Mononuclear cell (primary cell): ENCODE measurements at regions not wholly inside any gene's neighbourhood (a gene's known extent, or its start where the extent isn't known, plus 50 kb on each side); places are given as distances from the start of the nearest gene placed in this dataset.

ENCODE experiments used
- H3K27me3 ChIP-seq: 2 replicates; pipeline ENCODE4 v1.6.0; 2011; ENCODE audit warnings: low read length, control low read depth; ENCODE audit not compliant: insufficient read depth
- H3K4me1 ChIP-seq: 2 replicates; pipeline ENCODE4 v1.5.1; 2011; ENCODE audit warnings: mild to moderate bottlenecking, low read length, control low read depth; ENCODE audit not compliant: insufficient read depth
- H3K4me3 ChIP-seq: 2 replicates; pipeline ENCODE4 v1.5.1; 2011; ENCODE audit warnings: mild to moderate bottlenecking, low read length, moderate library complexity
- H3K9me3 ChIP-seq: 2 replicates; pipeline ENCODE4 v1.5.1; 2011; ENCODE audit warnings: low read depth, mild to moderate bottlenecking, control low read depth, low read length

DNA sequence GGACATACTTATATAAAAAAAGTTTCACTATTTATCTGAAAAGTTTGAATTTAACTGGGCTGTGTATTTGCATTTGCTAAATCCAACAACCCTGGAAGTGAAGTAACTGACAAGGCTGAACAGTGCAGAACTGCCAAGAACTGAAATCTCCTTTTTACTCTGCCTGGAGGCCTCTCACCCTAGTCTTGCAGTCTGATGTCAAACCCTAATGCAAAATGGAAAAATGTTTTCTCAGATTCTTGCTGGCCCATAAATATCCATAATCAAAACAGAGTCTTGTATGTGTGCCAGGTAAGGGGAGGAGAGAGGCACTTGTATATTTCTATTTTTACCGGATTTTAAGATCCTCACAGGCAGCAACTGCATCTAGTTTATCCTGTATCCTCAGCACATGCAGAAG is 432.7 kb upstream of the KLF4 start:
- H3K27me3 ChIP-seq: no peaks in the 10 kb centered on the region
- peaks cover 6% of the 10 kb centered on the region for H3K4me1 ChIP-seq
- H3K4me3 ChIP-seq: no peak overlapping the region
- no peaks in the 10 kb centered on the region for H3K9me3 ChIP-seq

DNA sequence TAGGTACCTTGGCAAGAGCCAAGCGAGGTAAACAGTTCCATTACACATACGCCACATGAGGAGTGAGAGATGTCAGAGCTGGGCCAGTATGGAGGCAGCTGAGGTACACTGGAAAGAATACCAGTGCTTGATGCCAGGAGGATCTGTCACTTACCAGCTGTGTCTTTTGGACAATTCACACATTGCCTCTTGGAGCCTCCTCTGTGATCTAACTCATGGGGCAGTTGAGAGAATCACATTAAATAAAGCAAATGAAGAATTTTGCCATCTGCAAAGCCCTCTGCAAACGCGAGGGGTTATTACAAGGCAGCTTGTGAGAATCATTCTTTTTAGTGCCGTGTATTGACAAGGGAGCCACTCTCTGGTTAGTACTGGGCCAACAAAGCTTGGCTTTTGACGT is 429.7 kb upstream of the KLF4 start:
- H3K9me3 ChIP-seq: no peaks in the 10 kb centered on the region
- no peaks in the 10 kb centered on the region for H3K4me1 ChIP-seq
- H3K4me3 ChIP-seq: no peak overlapping the region
- no peaks in the 10 kb centered on the region for H3K27me3 ChIP-seq

DNA sequence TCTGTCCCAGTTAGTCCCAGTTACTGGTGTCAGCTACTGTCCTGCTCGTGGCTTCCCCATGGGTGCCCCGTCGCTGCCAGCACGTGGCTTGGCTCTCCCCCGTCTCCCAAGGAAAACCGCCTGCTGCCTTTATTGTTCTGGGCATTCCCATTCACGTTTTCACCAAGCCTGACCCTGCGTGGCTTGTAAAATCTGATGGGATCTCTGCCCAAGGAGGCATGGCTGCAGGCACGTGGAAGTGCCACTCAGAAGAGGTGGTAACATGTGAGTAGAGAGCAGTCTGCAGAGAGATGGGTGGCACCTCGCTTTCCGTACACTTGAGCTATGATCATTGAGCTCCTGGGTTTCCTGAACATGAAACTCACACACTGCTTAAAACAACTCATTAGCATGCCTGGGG is 429.2 kb upstream of the KLF4 start:
- no peak overlapping the region for H3K4me3 ChIP-seq
- no peaks in the 10 kb centered on the region for H3K27me3 ChIP-seq
- H3K4me1 ChIP-seq: no peaks in the 10 kb centered on the region
- no peaks in the 10 kb centered on the region for H3K9me3 ChIP-seq

DNA sequence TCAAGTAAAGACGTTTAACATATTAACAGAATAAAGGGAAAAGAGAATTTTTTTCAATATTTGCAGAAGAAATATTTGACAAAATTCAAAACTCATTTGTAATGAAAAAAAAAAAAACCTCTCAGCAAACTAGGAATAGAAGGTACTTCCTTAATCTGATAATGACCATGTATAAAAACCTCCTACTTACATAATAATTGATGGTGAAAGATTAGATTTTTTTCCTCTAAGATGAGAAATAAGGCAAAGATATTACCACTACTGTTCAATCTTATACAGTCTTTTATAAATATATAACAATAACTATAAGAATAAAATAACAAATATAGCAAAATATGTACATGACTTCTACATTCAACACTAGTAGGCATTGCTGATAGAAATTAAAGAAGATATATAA is 424.6 kb upstream of the KLF4 start:
- Histone ChIP-seq H3K9me3 (no peaks in the 10 kb centered on the region), H3K27me3 (no peaks in the 10 kb centered on the region), H3K4me1 (no peaks in the 10 kb centered on the region), H3K4me3 (no peak overlapping the region)

DNA sequence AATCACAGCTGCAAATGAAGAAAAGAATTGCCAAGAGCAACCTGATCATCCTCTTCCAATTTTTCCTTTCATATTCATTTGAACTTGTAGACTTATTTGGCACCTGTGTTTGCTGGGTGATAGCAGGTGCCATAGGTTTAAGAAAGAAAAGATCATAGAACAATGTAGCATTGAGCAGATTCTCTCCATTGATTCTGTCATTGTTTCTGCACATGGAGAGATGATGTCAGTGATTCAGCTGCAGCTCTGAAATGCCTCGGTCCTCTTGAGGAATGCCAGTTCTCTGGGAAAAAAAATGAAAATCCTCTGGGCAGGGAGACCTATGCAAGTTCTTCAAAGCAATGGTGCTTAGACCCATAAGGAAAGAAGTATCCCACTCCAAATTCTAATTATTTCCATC is 418.1 kb upstream of the KLF4 start:
- Histone ChIP-seq H3K4me1 (peaks cover 22% of the 10 kb centered on the region), H3K9me3 (no peaks in the 10 kb centered on the region), H3K27me3 (no peaks in the 10 kb centered on the region), H3K4me3 (no peak overlapping the region)

DNA sequence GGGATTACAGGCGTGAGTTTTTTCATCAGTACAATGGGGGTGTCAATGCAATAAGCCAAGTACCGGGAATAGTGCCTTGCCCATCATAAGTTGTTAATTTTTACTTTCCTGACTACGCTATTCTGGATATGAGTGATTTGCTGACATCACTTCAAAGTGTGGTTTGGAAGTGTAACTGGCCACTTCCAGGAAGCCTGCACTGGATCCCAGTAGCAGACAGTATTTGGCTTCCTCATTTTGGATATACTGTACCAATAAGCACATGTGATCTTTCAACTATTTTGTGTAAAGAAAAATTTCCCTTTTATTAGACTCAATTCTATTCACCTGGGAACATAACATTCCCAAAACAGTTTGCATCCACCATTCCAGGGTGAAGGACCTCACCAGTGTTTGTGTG is 417.7 kb upstream of the KLF4 start:
- no peak overlapping the region for H3K4me3 ChIP-seq
- H3K27me3 ChIP-seq: no peaks in the 10 kb centered on the region
- H3K9me3 ChIP-seq: no peaks in the 10 kb centered on the region
- H3K4me1 ChIP-seq: peaks cover 22% of the 10 kb centered on the region

DNA sequence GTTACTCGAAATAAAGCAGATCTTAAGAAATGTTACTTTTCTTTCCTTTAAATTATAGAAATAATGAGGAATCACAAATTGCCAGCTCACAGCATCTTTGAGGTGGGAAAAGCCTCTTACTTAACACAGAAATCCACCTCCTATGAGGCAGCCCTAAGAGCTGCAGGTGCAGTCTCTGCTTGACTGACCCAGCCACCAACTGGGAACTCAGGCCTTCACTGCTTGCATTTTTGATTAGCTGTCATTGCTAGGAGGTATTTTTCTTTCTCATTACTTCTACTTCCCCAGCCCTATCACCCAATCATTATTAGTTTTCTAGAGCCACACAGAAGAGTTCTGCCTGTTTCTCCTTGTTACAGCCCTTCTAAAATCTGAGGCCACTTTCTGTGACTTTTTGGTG is 416.5 kb upstream of the KLF4 start:
- Histone ChIP-seq H3K9me3 (no peaks in the 10 kb centered on the region), H3K4me3 (no peak overlapping the region), H3K4me1 (peaks cover 22% of the 10 kb centered on the region), H3K27me3 (no peaks in the 10 kb centered on the region)

DNA sequence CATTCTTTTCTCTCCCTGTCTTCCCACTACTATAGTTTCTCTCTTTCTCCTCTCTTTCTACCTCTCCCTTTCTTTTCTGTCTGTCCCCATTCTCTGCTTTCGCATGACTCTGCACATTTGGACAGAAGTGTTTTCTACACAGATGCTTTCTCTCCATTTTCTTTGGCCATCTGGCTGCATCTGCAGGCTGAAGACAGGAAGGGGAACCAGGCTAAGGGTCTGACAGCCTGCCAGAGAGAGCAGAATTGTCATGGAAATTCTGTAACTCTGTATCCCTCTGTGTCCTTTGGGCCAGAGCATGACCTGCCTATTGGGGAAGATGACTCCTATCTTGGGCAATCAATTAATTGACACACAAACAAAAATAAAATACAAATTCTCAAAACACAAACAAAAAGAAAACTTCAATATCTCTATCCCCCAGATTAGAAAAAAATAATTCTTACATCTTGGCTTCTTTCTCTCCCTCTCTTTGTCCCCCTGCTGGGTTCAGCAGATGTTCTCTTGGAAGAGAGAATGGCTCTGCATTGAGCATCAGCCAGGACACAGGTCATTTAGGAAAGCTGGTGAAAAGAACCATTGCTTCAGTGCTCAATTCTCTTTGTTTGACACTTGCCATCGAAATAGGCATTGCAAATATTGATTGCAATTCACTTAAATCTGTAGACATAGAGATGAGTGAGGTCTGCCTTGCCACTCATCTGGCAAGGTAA is 415.9 kb upstream of the KLF4 start:
- Histone ChIP-seq H3K9me3 (no peaks in the 10 kb centered on the region), H3K27me3 (no peaks in the 10 kb centered on the region), H3K4me3 (no peak overlapping the region), H3K4me1 (peaks cover 22% of the 10 kb centered on the region)

DNA sequence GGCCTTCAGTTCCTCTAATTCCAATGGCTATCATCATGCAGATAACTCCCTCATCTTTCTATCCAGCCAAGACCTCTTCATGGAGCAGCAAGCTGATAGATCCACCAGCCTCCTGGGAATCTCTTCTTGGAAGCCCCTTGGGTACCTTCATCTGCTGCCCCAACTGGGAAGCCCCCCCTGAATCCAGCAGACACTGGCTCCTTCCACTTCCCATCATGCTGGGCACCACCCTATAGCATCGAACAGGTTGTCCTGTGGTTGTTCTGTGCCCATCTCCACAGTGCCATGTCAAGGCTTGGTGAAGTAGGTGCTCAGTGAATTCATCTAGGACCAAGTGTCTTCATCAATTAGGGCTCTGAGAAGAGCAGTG is 410.4 kb upstream of the KLF4 start:
- Histone ChIP-seq H3K27me3 (no peaks in the 10 kb centered on the region), H3K9me3 (no peaks in the 10 kb centered on the region), H3K4me3 (no peak overlapping the region), H3K4me1 (peaks cover 5% of the 10 kb centered on the region)

DNA sequence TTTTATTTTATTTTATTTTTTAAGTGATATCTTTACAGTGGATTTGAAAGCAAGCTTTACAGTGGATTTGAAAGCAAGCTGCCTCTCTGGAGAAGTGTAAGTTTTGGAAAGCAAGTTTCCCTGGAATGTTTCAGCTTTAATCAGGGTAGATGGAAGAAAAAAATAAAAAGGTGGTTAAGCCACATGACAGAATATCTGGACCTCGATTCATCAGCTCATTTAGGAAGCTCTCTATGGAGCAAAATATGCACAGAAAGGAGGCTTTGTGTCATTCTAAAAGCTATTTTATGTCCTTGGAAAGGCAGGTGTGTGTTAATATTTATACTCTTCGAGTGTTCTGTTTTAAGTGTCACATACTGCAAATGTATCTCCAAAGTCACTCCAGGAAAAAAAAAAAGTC is 409.2 kb upstream of the KLF4 start:
- no peak overlapping the region for H3K4me3 ChIP-seq
- H3K9me3 ChIP-seq: no peaks in the 10 kb centered on the region
- H3K4me1 ChIP-seq: no peaks in the 10 kb centered on the region
- H3K27me3 ChIP-seq: no peaks in the 10 kb centered on the region

DNA sequence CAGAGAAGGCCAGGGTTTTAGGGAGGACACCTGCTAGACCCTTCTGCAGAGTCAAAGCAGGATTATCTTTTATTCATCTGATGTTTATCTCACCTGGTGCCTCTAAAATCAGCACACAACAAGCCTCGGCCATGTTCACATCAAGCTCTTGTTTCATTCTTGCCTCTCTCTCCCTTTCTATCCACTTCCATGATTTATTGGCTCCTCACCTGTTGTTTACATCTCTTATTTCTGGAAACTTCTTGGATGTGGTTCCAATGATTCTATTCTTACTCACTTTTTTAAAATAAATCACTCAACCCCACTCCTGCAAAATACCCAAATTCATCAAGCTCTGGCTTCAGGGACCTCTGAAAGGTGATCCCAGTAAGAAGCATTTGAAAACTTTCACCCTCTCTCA is 407.0 kb upstream of the KLF4 start:
- no peak overlapping the region for H3K4me3 ChIP-seq
- H3K27me3 ChIP-seq: no peaks in the 10 kb centered on the region
- H3K9me3 ChIP-seq: no peaks in the 10 kb centered on the region
- H3K4me1 ChIP-seq: no peaks in the 10 kb centered on the region

DNA sequence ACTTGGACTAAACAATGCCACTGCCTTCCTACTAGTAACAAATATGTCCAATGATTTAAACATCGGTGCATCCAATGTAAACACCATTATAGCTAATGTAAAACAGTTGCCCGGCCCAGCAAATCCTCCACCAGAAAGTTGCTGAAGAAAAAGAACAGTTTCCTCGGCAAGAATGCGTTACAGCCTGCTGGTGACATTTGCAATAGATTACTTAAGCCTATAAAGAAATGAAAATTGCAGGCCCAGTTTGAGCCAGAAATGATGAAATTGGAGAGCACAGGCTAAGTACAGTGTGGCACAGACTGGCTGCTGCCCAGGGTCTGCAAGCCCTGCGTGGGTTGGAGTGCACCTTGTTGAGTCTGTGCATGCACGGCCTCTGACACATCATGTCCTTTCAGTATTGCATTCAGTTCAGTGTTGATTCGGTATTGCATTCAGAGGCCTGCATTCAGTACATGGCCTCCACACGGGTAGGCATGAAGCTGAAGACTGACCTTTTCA is 406.0 kb upstream of the KLF4 start:
- Histone ChIP-seq H3K9me3 (no peaks in the 10 kb centered on the region), H3K27me3 (no peaks in the 10 kb centered on the region), H3K4me1 (no peaks in the 10 kb centered on the region), H3K4me3 (no peak overlapping the region)

DNA sequence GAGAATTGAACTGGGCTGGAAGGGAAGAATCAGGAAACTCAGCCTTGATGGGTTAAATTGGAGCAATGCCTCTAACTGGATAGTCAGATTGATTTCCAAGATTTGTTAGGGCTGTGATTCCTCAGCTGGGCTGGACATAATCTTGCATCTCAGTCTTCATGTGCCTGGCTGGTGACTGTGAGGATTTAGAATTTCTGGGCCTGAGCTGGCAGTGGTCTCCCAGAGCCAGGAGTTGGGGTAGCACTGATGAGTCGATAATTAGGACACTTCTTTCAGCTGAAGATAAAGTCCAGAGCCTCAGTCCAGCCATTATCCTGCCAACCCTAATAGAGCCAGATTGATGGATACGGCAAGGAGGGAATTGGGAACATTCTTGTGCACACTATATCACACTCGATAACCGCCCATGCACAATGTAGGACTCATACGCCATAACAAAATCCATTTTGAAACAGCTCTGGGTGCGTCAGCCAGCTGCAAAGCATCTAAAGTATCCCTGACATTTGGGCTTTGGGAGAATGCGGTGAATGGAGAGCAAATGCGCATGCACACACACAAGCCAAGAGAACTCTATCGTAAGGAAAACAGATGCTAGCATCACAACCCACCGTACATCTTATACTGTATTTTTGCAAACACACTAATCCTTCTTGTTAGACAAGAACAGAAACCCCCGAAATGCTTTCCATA is 405.1 kb upstream of the KLF4 start:
- Histone ChIP-seq H3K9me3 (no peaks in the 10 kb centered on the region), H3K4me1 (no peaks in the 10 kb centered on the region), H3K27me3 (no peaks in the 10 kb centered on the region), H3K4me3 (no peak overlapping the region)

DNA sequence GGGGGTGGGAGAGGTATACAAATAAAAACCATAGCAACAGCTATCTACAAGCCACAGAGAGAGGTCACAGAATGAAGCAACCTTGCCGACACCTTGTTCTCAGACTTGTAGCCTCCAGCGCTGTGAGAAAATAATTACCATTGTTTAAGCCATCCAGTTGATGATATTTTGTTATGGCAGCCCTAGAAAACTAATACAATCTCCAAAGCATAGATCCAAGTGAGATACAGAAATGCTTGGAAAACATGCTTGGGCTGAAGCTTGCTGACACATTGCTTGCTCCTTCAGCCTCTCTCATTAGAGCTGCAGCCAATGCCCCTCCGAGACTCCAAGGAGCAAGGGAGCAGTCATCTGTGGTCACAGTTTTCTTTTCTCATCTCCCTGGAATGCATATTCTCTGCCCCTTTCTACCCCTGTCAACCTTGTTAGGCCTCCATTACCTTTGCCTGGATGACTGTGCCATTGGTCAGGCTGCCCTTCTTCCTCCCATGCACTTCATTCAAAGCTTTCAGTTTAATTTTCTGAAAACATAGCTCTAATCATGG is 401.4 kb upstream of the KLF4 start:
- Histone ChIP-seq H3K4me1 (no peaks in the 10 kb centered on the region), H3K27me3 (no peaks in the 10 kb centered on the region), H3K9me3 (no peaks in the 10 kb centered on the region), H3K4me3 (no peak overlapping the region)

DNA sequence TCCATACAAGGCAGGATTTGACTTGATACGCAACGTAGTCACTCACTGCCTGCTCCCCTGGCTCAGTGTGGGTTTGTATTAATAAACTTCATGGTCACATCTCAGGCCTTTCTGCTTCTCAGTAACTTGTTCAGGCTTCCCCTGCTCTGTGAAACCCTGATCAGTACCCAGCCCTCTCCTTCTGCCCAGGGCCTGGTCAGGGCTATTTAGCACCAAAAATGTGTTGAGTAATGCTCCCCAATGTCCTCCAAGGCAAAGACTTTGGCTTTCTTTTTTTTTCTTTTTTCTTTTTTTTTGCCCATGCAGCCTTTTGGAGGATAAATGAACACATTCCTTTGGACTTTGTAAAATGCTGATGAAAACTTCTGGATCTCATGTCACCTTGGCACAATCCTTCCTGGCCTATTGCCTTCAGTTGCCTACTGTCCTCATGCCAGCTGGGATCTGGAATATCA is 399.2 kb upstream of the KLF4 start:
- H3K4me3 ChIP-seq: no peak overlapping the region
- H3K9me3 ChIP-seq: no peaks in the 10 kb centered on the region
- H3K27me3 ChIP-seq: no peaks in the 10 kb centered on the region
- H3K4me1 ChIP-seq: peaks cover 8% of the 10 kb centered on the region

DNA sequence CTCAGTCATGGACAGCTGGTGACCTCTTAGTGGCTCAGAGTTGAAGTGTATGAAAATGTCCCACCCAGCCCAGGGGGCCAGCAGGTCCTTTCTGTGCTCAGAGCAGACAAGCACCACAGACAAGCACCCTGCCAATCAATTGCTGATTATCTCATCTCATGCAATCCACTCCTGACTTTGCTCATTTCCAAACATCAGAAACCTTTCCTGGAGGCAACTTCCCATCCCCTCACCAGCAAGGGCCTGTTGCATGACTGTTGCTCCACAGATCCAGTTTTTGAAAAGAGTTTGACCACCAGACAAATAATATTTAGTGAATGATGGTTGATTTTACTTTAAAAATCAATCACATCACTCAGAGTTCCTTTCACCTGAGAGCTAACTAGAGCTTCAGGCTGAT is 397.3 kb upstream of the KLF4 start:
- Histone ChIP-seq H3K9me3 (no peaks in the 10 kb centered on the region), H3K4me1 (peaks cover 17% of the 10 kb centered on the region), H3K27me3 (no peaks in the 10 kb centered on the region), H3K4me3 (no peak overlapping the region)
